GM10266 (cell line): ENCODE measurements at regions not wholly inside any gene's neighbourhood (a gene's known extent, or its start where the extent isn't known, plus 50 kb on each side); places are given as distances from the start of the nearest gene placed in this dataset.

Experiments used
- DNase-seq: peaks from one replicate; pipeline ENCODE4 v3.0.0; 2012; ENCODE audit errors: extremely low spot score
- CTCF ChIP-seq: IDR thresholded peaks from 2 replicates; pipeline ENCODE4 v1.5.1; 2012; ENCODE audit warnings: mild to moderate bottlenecking, low read depth; ENCODE audit not compliant: control insufficient read depth, insufficient read depth; ENCODE audit errors: missing control alignments

DNA sequence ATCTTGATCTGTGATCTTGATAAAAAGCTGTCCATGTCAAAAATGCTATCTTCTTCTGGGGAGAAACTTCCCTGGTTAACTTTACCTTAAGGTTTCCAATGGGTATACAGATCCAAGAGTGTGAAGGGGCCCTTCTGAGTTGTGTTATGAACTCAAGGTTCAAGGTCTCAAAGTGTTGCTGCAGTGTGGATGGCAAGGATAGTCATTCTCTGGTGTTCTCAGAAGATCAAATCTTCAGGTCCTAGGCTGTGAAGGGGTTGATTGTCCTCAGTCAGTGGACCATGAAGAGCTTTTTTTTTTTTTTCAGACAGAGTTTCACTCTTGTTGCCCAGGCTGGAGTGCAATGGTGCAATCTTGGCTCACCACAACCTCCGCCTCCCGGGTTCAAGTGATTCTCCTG is 114.4 kb downstream of the SPTSSA start:
- peak; percentile 19 for DNase-seq
- no peak for TF ChIP-seq CTCF

- no peak for TF ChIP-seq CTCF
- DNase-seq = no peak
Measured at GRCh38 chr14:34345718-34346465, 116.1 kb downstream of the SPTSSA start.

- TF ChIP-seq CTCF = no peak
- DNase-seq = no peak
Measured at GRCh38 chr14:34344318-34344717, 117.7 kb downstream of the SPTSSA start.

- DNase-seq = no peak
- TF ChIP-seq CTCF = no peak
Measured at GRCh38 chr14:34340025-34340625, 121.9 kb downstream of the SPTSSA start.

DNA sequence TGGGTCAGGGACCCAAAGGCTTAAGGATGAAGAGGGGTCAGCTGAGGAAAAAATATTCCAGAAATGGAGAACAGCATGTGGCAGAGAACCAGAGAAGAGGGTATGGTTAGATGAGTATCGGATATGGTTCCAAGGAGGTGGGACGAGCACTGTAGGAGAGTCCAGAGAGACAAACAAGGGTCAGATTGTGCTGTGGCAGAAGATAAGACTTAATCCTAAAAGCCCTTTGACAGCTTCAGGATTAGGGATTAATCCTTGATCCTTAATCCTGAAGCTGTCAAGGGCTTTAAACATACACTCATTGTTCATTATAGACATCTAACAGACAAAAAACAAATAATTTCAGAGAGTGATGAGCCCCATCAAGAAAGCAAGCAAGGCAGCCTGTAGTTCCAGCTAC is 124.0 kb downstream of the SPTSSA start:
- no peak for TF ChIP-seq CTCF
- DNase-seq = no peak

DNA sequence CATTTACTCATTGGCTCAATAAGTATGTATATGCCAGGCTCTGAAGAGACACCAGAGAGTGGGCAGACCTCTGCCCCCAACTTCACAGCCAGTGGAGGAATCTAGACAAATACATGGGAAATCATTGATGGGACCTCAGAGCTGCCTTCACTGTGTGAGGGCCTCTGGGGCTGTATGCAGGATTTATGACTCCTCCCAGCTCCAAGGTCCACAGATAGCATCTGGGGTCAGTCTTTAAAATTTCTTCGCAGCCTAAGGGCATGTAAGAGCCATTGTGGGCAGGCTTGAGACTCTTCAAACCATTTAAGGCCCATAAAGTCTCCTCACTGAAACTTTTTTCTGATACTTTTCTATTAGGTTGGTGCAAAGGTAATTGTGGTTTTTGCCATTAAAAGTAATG is 125.5 kb downstream of the SPTSSA start:
- no peak for DNase-seq
- no peak for TF ChIP-seq CTCF

DNA sequence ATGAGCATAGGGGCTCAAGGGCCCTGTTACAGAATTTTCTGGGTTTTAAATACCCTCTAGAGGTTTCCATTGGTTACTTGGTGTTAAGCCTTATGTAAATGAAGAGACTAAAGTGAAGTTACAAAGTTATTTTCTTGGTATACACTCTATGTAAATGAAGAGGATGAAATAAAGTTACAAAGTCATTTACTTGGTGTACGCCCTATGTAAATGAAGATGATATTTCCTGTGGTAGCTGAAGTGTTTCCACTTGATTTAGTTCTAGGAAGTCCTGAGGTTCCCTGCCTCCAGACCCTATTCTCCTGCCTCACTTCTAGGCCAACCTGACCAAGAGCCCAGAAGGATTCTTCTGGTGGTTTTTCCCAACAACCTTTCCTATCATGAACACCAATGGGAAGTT is 126.1 kb downstream of the SPTSSA start:
- no peak for TF ChIP-seq CTCF
- no peak for DNase-seq
